Endometrial microvascular endothelial cells (primary cell): ENCODE measurements at regions not wholly inside any gene's neighbourhood (a gene's known extent, or its start where the extent isn't known, plus 50 kb on each side); places are given as distances from the start of the nearest gene placed in this dataset.

Experiments
- in situ Hi-C: cut with HindIII; loops from 2 replicates; pipeline ENCODE4 v1.10.0; 2017; ENCODE audit warnings: low sequenced_read_pairs, low pct_unique_long_range_greater_than_20kb; ENCODE audit errors: inconsistent ontology term

- in situ Hi-C loops: no loop called here
Observed at GRCh38 chrX:110569506-110569905, 210.9 kb downstream of the RTL9 start.

- in situ Hi-C loops: no loop called here
Observed at GRCh38 chrX:110578270-110578669, 217.3 kb downstream of the CHRDL1 start.

- in situ Hi-C loops: no loop called here
Observed at GRCh38 chrX:110584083-110584482, 211.5 kb downstream of the CHRDL1 start.

GRCh38 chrX:110588164-110588563 lies 207.5 kb downstream of the CHRDL1 start:
- in situ Hi-C loops: no loop called here

- in situ Hi-C loops: no loop called here
Observed at GRCh38 chrX:110588853-110589252, 206.8 kb downstream of the CHRDL1 start.

- in situ Hi-C loops: no loop called here
Observed at GRCh38 chrX:110600745-110601310, 194.8 kb downstream of the CHRDL1 start.

- in situ Hi-C loops: no loop called here
Observed at GRCh38 chrX:110614596-110614995, 181.0 kb downstream of the CHRDL1 start.
